ENCODE measurements at regions not wholly inside any gene's neighbourhood (a gene's known extent, or its start where the extent isn't known, plus 50 kb on each side); places are given as distances from the start of the nearest gene placed in this dataset.
"Not testable (repeated sequence)": the region's sequence is repeated elsewhere in the genome, so short reads cannot be mapped to it uniquely, and the experiment has no call there.

- H3K4me3 ChIP-seq: no peak overlapping the region
- no peak overlapping the region for H3K27ac ChIP-seq
- TF ChIP-seq, protein P1, sequence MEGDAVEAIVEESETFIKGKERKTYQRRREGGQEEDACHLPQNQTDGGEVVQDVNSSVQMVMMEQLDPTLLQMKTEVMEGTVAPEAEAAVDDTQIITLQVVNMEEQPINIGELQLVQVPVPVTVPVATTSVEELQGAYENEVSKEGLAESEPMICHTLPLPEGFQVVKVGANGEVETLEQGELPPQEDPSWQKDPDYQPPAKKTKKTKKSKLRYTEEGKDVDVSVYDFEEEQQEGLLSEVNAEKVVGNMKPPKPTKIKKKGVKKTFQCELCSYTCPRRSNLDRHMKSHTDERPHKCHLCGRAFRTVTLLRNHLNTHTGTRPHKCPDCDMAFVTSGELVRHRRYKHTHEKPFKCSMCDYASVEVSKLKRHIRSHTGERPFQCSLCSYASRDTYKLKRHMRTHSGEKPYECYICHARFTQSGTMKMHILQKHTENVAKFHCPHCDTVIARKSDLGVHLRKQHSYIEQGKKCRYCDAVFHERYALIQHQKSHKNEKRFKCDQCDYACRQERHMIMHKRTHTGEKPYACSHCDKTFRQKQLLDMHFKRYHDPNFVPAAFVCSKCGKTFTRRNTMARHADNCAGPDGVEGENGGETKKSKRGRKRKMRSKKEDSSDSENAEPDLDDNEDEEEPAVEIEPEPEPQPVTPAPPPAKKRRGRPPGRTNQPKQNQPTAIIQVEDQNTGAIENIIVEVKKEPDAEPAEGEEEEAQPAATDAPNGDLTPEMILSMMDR (IDR thresholded peaks at IDR 0.05): no peak
- TF ChIP-seq POLR2A (IDR thresholded peaks at IDR 0.05) (no peak), EP300 (IDR thresholded peaks at IDR 0.05) (no peak), POLR2AphosphoS5 (IDR thresholded peaks at IDR 0.05) (no peak)
- no peaks in the 10 kb centered on the region for H3K9me3 ChIP-seq
- WGBS, 2 donors (ENCODE audit: low coverage in 1 of 2): 93 to 97% methylated on average over 7 to 8 of the region's 8 CpGs
- H3K4me1 ChIP-seq: no peaks in the 10 kb centered on the region
- H3K36me3 ChIP-seq: peaks cover 0 to 26% of the 10 kb centered on the region in 2 donors
- H3K27me3 ChIP-seq: no peaks in the 10 kb centered on the region
- no peak for ATAC-seq
Measured at GRCh38 chr6:144568241-144568640, 283.1 kb downstream of the UTRN start.

DNA sequence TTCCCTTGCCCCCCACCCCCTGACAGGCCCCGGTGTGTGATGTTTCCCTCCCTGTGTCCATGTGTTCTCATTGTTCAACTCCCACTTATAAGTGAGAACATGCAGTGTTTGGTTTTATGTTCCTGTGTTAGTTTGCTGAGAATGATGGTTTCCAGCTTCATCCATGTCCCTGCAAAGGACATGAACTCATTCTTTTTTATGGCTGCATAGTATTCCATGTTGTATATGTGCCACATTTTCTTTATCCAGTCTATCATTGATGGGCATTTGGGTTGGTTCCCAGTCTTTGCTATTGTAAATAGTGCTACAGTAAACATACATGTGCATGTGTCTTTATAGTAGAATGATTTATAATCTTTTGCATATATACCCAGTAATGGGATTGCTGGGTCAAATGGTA is 287.4 kb downstream of the UTRN start:
- WGBS, 2 donors (ENCODE audit: low coverage in 1 of 2): 100% methylated on average over 1 of the region's 1 CpG; no CpG with 5 or more reads in 1 of the 2 donors
- not testable (repeated sequence) for H3K4me1 ChIP-seq, H3K27ac ChIP-seq, H3K4me3 ChIP-seq, H3K9me3 ChIP-seq, ATAC-seq, H3K27me3 ChIP-seq
- peaks cover 0 to 36% of the 10 kb centered on the region in 2 donors for H3K36me3 ChIP-seq

- Histone ChIP-seq H3K4me3 (no peak overlapping the region), H3K9me3 (no peaks in the 10 kb centered on the region), H3K4me1 (peaks cover 0 to 4% (median 0%) of the 10 kb centered on the region in 3 donors), H3K27ac (no peak overlapping the region), H3K36me3 (peaks cover 0 to 39% of the 10 kb centered on the region in 2 donors), H3K27me3 (no peaks in the 10 kb centered on the region)
- no peak for ATAC-seq
- no peak for TF ChIP-seq POLR2AphosphoS5 (IDR thresholded peaks at IDR 0.05)
- TF ChIP-seq, protein P1 (IDR thresholded peaks at IDR 0.05): no peak
- TF ChIP-seq EP300 (IDR thresholded peaks at IDR 0.05): no peak
- TF ChIP-seq POLR2A (IDR thresholded peaks at IDR 0.05): no peak
- WGBS, 2 donors (ENCODE audit: low coverage in 1 of 2): 65 to 66% methylated on average over 2 of the region's 2 CpGs
Measured at GRCh38 chr6:144574796-144575195, 289.7 kb downstream of the UTRN start.

DNA sequence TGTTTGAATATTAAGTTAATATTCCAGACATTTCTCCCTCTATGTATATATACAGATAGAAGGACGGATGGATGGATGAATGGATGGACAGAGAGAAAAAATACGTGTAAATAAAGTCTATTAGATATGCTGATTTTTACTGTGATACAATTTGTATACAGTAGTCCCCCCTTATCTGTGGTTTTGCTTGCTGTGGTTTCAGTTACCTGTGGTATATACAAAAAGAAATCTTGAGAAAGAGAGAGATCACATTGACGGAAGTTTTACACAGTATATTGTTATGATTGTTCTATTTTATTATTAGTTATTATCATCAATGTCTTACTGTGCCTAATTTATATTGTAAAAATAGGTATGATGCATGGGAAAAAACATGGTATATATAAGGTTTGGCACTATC is 290.2 kb downstream of the UTRN start:
- no peak for ATAC-seq
- TF ChIP-seq POLR2AphosphoS5 (IDR thresholded peaks at IDR 0.05) (no peak), EP300 (IDR thresholded peaks at IDR 0.05) (no peak), POLR2A (IDR thresholded peaks at IDR 0.05) (no peak)
- TF ChIP-seq, protein P1 (IDR thresholded peaks at IDR 0.05): no peak
- Histone ChIP-seq H3K4me1 (peaks cover 0 to 8% (median 0%) of the 10 kb centered on the region in 3 donors), H3K27me3 (no peaks in the 10 kb centered on the region), H3K36me3 (peaks cover 0 to 37% of the 10 kb centered on the region in 2 donors), H3K4me3 (no peak overlapping the region), H3K27ac (no peak overlapping the region), H3K9me3 (no peaks in the 10 kb centered on the region)
- WGBS, 2 donors (ENCODE audit: low coverage in 1 of 2): 96% methylated on average over 3 of the region's 3 CpGs

GRCh38 chr6:144576871-144577270 is 291.7 kb downstream of the UTRN start:
- peaks cover 0 to 19% (median 0%) of the 10 kb centered on the region in 3 donors for H3K4me1 ChIP-seq

More at GRCh38 chr6:144576871-144577270, 291.7 kb downstream of the UTRN start:
- 73 to 75% methylated on average over 4 to 6 of the region's 6 CpGs for WGBS, 2 donors (ENCODE audit: low coverage in 1 of 2)
- no peak for ATAC-seq
- Histone ChIP-seq H3K27ac (no peak overlapping the region), H3K36me3 (peaks cover 0 to 31% of the 10 kb centered on the region in 2 donors), H3K27me3 (no peaks in the 10 kb centered on the region), H3K9me3 (no peaks in the 10 kb centered on the region), H3K4me3 (no peak overlapping the region)
- TF ChIP-seq POLR2A (IDR thresholded peaks at IDR 0.05): no peak
- no peak for TF ChIP-seq EP300 (IDR thresholded peaks at IDR 0.05)
- TF ChIP-seq, protein P1 (IDR thresholded peaks at IDR 0.05): no peak
- no peak for TF ChIP-seq POLR2AphosphoS5 (IDR thresholded peaks at IDR 0.05)

All from gastroesophageal sphincter (tissue), 4 donors.